Vagina (tissue), 2 donors: ENCODE measurements at regions not wholly inside any gene's neighbourhood (a gene's known extent, or its start where the extent isn't known, plus 50 kb on each side); places are given as distances from the start of the nearest gene placed in this dataset.

Experiments used
- CTCF ChIP-seq, 3 experiments: fragments of 450-650 bp in 2 of 3; fragments of 200-600 bp in 1 of 3; sonication (generic) in 1 of 3; IDR thresholded peaks; one replicate each; pipeline ENCODE4 v1.5.1; 2017 to 2019; ENCODE audit warnings: antibody characterized with exemption in 3 of 3, mild to moderate bottlenecking in 2 of 3, moderate library complexity in 2 of 3
- POLR2A ChIP-seq, 2 donors: fragments of 450-650 bp; IDR thresholded peaks; one replicate each; pipeline ENCODE4 v1.6.1; 2017; ENCODE audit warnings: antibody characterized with exemption in 2 of 2, mild to moderate bottlenecking in 2 of 2, moderate library complexity in 2 of 2
- POLR2AphosphoS5 ChIP-seq, 2 donors: sonication (generic); formaldehyde crosslinking; IDR thresholded peaks; one replicate each; pipeline ENCODE4 v1.9.0; 2017; ENCODE audit warnings: antibody characterized with exemption in 2 of 2, mild to moderate bottlenecking in 2 of 2, low read depth in 1 of 2; ENCODE audit not compliant: insufficient read depth in 1 of 2

DNA sequence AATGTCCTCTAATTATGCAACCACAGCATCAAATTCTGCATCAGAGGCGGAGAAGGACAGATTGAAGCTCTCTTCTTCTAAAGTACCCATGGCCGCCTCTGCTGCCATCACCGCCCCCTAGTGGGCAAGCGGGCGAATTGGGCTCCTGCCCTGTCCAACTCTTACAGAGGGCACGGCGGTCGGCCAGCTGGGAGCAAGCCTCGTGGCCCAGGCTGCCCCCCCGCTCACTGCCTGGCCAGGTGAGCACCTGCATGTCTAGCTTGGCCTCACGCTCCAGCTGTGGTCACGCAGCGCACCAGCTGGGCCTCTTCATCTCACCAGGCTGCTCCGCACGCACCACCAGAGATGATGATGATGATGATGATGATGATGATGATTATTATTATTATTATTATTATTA is 146.1 kb upstream of the TOM1L1 start:
- TF ChIP-seq CTCF (IDR thresholded peaks at IDR 0.05) (no peak), POLR2AphosphoS5 (IDR thresholded peaks at IDR 0.05; ENCODE audit: insufficient read depth in 1 of 2, low read depth in 1 of 2) (no peak), POLR2A (IDR thresholded peaks at IDR 0.05) (no peak)
